Right kidney (tissue), 1 donor: ENCODE measurements at regions not wholly inside any gene's neighbourhood (a gene's known extent, or its start where the extent isn't known, plus 50 kb on each side); places are given as distances from the start of the nearest gene placed in this dataset.

Experiments used
- DNase-seq: peaks from one replicate; pipeline ENCODE4 v3.0.0-alpha.2; 2016

- no peak for DNase-seq
Observed at GRCh38 chr7:31284106-31284505, 56.4 kb downstream of the NEUROD6 start.

GRCh38 chr7:31271641-31272405 lies 68.7 kb downstream of the NEUROD6 start:
- DNase-seq: no peak

GRCh38 chr7:31267486-31267885 lies 73.0 kb downstream of the NEUROD6 start:
- DNase-seq: no peak

GRCh38 chr7:31263338-31263737 lies 77.2 kb downstream of the NEUROD6 start:
- DNase-seq: no peak

- no peak for DNase-seq
Observed at GRCh38 chr7:31261341-31261740, 79.2 kb downstream of the NEUROD6 start.

GRCh38 chr7:31260851-31261250 lies 79.7 kb downstream of the NEUROD6 start:
- DNase-seq: no peak

GRCh38 chr7:31258391-31258790 lies 82.1 kb downstream of the NEUROD6 start:
- no peak for DNase-seq

GRCh38 chr7:31256506-31256905 lies 84.0 kb downstream of the NEUROD6 start:
- no peak for DNase-seq

- DNase-seq: no peak
Observed at GRCh38 chr7:31254926-31255325, 85.6 kb downstream of the NEUROD6 start.

- DNase-seq: no peak
Observed at GRCh38 chr7:31253532-31253931, 87.0 kb downstream of the NEUROD6 start.

GRCh38 chr7:31251441-31251840 lies 89.1 kb downstream of the NEUROD6 start:
- DNase-seq: no peak

GRCh38 chr7:31249671-31250070 lies 90.9 kb downstream of the NEUROD6 start:
- no peak for DNase-seq

- DNase-seq: no peak
Observed at GRCh38 chr7:31236868-31237267, 103.7 kb downstream of the NEUROD6 start.

GRCh38 chr7:31234836-31235605 lies 105.5 kb downstream of the NEUROD6 start:
- no peak for DNase-seq

GRCh38 chr7:31228957-31229356 lies 111.6 kb downstream of the NEUROD6 start:
- DNase-seq: no peak

- no peak for DNase-seq
Observed at GRCh38 chr7:31214751-31215150, 125.8 kb downstream of the NEUROD6 start.

GRCh38 chr7:31211281-31211680 lies 129.2 kb downstream of the NEUROD6 start:
- DNase-seq: no peak

- DNase-seq: no peak
Observed at GRCh38 chr7:31204071-31204470, 136.5 kb downstream of the NEUROD6 start.

- no peak for DNase-seq
Observed at GRCh38 chr7:31203551-31203950, 137.0 kb downstream of the NEUROD6 start.

- no peak for DNase-seq
Observed at GRCh38 chr7:31202801-31203200, 137.7 kb downstream of the NEUROD6 start.

- DNase-seq: peak; percentile 60
Observed at GRCh38 chr7:31192986-31193385, 140.9 kb downstream of the ADCYAP1R1 start.

- no peak for DNase-seq
Observed at GRCh38 chr7:31190906-31191305, 138.8 kb downstream of the ADCYAP1R1 start.

GRCh38 chr7:31186202-31186601 lies 134.1 kb downstream of the ADCYAP1R1 start:
- DNase-seq: no peak

- DNase-seq: no peak
Observed at GRCh38 chr7:31175672-31176071, 123.6 kb downstream of the ADCYAP1R1 start.
